HG03175 (cell line): ENCODE measurements at regions not wholly inside any gene's neighbourhood (a gene's known extent, or its start where the extent isn't known, plus 50 kb on each side); places are given as distances from the start of the nearest gene placed in this dataset.
"Not testable (repeated sequence)": the region's sequence is repeated elsewhere in the genome, so short reads cannot be mapped to it uniquely, and the experiment has no call there.

Experiments
- ATAC-seq: cut with Tn5 transposase; IDR thresholded peaks from one replicate; pipeline ENCODE4 v1.9.1; 2021; ENCODE audit warnings: mild to moderate bottlenecking, moderate library complexity; ENCODE audit not compliant: unreplicated experiment

DNA sequence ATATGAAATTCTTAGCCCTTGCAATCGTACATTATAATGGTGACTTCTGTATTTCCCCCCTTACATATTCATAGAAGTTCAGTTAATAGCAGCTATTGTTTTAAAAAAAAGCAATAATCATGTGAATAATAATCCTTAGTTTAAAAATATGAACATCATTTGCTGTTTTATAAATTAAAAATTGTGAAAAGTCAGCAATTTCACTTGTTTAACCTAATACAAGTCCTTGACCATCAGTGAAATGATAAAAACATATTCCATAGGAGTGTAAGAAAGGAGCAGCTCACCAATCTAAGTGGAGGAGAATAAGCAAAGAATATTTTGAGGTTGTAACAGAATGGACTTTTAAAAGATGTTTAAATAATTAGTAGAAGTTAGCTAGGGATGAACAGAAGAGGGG lies 650.2 kb downstream of the SUCLG1 start:
- ATAC-seq = no peak

DNA sequence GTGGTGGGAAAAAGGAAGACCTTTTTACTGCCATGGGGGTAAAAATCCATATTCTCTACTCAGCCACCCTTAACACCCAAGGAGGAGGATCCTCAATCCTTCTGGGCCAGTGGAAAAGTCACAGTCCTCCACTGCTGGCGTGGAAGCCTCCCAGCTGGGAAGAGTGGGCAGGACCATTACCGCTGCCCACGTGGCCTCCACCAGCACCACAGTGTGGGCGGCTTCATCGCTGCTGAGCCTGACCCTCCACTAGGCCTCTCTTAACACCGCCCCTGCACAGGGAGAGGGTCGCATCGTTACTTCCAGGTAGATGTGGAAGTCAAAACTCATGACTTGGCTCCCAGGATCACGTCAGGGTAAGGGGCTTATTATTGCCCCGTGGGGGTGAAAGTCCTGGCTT lies 656.5 kb downstream of the SUCLG1 start:
- ATAC-seq = no peak

DNA sequence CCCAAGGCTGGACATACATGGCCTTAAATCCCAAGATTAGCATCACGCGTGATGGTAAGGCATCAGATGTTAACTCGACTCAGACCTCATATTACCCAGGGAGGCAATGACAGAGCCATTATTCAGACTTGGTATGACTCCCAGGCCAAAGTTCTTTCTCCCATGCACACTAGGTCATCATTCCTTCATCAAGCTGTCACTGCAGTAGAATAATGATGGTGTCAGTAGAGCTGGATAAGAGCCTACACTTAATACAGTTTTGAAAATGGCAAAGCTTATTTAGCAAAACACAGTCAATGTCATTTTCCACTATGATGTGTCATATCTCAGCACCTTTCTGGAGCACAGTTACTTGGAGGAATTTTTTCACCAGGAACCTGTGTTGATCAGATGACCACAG lies 663.3 kb downstream of the SUCLG1 start:
- ATAC-seq = no peak

DNA sequence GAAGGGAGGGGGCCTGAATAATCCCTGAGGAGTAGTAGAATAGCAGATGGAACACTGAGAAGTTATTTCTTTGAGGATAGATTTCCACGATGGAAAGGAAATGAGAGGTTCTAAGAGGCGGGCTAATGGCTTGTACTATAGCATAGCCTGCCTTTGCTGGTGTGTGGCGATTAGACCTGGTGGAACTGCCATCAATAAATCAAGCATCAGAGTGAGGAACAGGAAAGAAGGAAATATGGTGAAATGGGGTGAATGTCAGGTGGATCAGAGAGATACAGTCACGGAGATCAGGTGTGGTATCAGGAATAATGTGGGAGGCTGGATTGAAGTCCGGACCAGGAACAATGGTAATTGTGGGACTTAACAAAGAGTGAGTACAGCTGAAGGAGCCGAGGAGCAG lies 668.6 kb downstream of the SUCLG1 start:
- ATAC-seq = not testable (repeated sequence)

DNA sequence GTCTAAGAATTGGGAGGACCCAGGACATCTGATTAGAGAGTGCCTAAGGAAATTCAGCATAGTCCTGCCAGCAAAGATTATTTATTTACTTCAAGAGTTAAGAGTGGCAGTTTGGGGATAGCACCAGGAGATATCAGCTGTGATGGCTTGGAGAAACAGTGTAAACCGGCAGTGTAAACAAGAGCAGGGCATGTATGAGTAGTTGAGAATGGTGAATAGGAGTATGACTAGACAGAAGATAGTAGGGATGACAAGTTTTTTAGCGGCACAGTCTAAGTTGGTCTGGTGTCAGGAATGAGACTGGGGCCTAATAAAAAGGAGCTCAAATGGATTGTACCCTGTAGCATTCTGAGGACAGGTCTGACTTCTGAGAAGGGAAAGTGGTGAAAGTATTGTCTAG lies 669.4 kb downstream of the SUCLG1 start:
- ATAC-seq = not testable (repeated sequence)

DNA sequence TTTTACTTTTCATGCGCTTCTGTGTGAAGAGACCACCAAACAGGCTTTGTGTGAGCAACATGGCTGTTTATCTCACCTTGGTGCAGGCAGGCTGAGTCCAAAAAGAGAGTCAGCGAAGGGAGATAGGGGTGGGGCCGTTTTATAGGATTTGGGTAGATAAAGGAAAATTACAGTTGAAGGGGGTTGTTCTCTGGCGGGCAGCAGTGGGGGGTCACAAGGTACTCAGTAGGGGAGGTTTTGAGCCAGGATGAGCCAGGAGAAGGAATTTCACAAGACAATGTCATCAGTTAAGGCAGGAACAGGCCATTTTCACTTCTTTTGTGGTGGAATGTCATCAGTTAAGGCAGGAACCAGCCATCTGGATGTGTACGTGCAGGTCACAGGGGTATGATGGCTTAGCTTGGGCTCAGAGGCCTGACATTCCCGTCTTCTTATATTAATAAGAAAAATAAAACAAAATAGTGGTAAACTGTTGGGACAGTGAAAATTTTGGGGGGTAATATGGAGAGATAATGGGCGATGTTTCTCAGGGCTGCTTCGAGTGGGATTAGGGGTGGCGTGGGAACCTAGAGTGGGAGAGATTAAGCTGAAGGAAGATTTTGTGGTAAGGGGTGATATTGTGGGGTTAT lies 670.0 kb downstream of the SUCLG1 start:
- not testable (repeated sequence) for ATAC-seq

DNA sequence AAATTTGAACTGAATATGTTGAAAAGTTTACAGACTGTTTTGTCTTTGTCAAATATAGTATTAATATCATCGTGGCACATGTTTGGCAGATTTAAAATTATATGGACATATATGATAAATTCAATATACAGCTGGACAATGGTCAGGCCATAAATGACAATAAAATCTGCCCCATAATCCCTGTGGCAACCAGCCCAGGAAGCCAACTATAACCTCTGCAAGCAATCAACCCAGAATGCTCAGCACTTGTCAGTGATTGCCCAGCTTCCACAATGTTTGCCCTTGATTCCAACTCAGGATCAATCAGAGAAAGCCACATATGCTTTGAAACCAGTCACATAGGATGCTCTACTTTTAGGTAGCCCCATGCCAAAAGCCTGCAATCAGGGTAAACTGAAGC lies 671.9 kb downstream of the SUCLG1 start:
- ATAC-seq = no peak

DNA sequence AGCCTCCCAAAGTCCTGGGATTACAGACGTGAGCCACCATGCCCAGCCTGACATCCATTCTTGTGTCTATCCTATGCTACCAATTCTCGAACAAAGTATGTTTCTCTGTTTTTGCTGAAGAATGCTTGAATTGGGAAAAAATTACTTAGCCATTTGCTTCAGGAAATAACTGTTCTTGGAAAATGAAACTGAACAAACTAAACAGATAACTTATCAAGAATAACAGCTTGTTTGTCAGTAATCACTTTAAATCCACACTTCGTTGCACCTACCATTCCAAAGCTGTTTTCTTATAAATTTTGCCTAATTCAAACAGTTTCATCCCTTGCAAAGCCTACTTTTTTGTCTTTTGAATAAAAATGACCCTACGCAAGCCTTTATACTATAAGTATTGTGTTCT lies 672.9 kb downstream of the SUCLG1 start:
- ATAC-seq = no peak

DNA sequence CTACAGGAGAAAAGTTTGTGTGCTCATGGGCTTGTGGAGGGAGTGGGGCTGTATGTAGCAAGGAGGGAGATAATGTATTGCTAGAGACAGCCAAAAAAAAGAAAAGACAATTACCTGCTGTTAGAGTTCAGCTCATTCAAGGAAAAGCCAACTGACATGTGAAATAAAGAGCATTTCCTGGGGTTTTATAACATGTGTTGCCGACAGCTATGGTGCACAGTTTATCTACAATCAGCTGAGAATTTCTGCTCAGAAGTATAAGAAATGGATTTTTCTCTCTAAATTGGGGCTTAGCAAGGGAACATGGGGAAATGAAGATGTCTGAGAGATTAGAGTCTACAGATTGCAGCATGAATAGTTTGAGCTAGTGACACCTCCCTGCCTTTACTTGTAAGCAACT lies 674.1 kb downstream of the SUCLG1 start:
- ATAC-seq = no peak

DNA sequence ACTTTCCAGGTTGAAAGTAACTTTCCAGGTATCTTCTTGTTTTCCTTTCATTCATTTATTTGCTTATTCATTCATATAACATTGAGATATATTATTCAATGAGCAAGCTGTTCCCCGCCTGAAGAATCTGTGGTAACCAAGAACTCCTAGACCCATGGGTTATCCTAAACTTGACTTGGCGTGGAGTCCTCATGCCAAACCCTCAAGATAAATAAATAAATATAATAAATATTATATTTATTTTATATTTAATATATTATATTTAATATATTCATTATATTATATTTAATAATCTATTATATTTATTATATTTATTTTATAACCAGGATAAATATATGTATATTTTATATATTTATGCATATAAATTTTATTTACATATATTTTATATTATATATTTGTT lies 674.8 kb downstream of the SUCLG1 start:
- no peak for ATAC-seq

DNA sequence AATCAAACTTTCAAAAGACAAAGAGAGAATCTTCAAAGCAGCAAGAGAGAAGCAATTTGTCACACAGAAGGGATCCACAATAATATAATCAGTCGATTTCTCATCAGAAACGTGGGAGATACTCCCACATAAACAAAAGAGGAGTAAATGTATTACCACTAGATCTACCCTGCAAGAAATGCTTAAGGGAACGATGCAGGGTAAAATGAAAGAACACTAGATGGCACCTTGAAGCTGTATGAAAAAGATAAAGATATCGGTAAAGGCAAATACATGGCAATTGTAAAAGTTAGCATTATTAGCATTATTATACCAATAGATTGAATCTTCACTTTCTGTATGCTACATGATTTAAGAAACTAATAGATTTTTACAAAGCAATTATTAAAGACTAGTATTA lies 677.0 kb downstream of the SUCLG1 start:
- ATAC-seq = no peak

DNA sequence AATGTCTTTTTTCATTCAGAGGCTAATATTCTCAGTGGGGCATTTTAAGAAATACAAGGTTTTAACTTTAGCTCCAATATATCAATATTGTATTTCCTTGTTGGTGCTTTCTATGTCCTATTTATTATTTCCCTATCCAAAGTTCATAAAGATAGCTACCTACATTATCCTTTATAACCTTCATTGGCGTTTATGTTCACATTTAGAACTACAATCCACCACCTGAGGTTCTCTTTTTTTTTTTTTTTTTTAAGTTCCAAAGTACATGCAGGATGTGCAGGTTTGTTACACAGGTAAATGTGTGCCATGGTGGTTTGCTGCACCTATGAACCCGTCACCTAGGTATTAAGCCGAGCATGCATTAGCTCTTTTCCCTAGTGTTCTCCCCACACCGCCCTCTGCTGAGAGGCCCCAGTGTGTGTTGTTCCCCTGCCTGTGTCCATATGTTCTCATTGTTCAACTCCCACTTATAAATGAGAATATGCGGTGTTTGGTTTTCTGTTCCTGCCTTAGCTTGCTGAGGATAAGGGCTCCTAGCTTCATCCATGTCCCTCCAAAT lies 694.6 kb downstream of the SUCLG1 start:
- no peak for ATAC-seq

DNA sequence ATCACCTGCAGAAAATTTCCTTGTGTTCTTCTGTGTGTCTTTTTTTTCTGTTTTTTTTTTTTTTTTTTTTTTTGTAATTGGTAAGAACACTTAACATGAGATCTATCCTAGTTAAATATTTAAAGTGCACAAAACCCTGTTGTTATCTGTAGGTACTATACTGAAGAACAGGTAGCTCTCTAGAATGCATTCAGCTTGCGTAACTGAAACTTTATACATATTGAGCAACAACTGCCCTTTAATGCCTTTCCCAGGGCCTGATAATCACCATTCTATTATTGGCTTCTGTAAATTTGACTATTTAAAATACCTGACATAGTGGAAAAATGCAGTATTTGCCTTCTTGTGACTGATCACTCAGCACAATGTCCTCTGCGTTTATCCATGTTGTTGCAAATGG lies 701.8 kb downstream of the SUCLG1 start:
- ATAC-seq = no peak

DNA sequence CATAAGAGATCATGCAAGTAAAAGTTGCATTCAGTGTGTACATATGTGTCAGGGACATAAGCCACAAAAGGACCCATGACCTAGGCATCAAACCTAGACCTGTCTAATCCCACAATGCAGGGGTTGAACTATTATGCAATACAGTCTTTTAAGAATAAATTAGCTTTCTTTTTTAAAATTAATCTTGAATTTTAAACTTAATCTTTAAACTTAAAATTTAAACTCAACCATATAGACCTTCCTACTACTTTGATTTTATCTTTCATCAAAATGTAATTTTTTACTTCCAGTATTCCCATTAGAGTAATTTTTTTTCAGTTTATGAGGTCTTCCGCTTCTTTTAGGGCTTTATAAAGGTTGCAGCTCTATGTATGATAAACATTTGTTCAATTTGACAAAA lies 702.9 kb downstream of the SUCLG1 start:
- no peak for ATAC-seq

DNA sequence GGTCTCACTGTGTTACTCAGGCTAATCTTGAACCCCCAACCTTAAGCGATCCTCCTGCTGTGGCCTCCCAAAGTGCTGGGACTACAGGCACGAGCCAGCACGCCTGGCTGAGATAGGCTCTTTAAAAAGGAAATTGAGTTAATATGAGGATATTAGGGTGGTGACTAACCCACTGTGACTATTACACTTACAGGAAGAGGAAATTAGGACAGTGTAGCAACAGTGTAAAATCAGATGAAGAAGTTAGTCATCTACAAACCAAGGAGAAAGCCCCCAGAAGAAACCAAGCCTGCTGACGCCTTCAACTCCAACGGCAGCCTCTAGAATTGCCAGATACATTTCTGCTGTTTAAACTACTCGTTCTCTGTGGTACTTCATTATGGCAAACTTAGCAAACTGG lies 711.9 kb downstream of the SUCLG1 start:
- no peak for ATAC-seq

DNA sequence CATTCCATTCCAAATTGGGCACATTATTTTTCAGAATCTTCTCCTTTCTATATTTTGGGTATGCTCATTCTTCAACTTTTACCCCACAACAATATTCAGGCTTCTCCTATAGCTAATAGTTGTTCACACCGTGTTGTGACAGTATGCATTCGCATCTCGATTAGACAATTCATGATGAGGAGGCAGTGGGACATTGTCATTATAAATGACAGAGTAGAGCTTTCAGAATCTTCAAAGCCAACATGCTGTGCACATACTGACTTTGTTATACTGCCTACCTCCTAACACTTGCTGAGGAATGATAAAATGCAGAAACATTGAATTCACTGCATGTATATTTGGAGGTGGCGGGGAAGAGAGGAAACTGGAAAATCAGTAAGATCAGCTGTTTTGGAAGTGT lies 714.2 kb downstream of the SUCLG1 start:
- ATAC-seq = no peak

DNA sequence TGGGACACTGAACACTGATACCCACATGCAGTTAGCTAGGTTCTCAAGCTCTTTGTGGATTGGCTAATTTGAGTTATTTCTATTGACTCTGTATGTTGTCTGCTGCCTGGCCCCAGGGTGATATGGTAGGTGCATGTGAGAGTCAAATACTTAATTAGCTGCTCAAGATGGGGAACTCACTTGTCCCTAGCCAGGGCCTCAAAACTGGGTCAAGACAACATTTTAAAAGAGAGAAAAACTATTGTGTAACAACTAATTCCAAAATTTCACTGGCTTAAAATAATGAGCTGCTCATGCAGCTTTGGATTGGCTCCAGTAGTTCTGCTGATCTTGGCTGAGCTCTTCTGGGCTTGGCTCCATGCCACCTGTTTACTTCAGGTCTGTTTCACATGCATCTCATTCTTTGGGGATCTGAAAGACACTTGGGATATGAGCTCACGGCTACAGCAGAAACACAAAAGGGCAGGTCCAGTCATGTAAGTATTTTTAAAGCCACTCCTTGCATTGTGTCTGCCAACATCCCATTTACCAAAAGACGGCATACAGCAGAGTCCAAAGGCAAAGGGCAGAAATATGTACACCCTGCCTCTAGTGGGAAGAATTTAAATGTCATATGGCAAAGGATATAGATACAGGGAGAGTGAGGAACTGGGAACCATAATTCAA lies 716.8 kb downstream of the SUCLG1 start:
- ATAC-seq = no peak

DNA sequence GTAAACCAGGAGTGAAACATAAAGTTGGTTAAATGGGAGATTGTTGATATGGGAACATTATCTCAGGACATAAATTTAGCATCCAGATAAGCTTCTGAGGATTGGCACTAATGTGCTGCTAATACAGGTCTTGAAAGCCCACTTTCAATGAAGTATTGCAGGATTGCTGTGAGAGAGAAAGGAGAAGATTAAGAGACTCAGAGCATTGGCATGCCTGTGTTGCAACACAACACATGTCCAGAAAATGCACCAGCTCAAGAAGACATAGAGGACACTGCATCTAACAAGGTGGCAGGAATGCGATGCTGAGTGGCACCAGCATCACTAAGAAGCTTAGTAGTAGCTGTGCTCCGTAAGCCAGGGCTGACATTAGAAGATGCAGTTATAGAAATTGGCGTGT lies 728.9 kb downstream of the SUCLG1 start:
- ATAC-seq = no peak

DNA sequence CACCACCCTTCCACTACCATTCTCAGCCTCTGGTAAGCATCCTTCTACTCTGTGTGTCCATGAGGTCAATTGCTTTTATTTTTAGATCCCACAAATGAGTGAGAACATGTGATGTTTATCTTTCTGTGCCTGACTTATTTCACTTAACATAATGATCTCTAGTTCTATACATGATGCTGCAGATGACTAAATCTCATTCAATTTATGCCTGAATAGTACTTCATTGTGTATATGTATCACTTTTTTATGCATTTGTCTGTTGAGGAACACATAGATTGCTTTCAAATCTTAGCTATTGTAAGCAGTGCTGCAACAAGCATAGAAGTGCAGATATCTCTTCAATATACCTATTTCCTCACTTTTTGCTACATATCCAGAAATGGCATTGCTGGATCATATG lies 733.3 kb downstream of the SUCLG1 start:
- no peak for ATAC-seq

DNA sequence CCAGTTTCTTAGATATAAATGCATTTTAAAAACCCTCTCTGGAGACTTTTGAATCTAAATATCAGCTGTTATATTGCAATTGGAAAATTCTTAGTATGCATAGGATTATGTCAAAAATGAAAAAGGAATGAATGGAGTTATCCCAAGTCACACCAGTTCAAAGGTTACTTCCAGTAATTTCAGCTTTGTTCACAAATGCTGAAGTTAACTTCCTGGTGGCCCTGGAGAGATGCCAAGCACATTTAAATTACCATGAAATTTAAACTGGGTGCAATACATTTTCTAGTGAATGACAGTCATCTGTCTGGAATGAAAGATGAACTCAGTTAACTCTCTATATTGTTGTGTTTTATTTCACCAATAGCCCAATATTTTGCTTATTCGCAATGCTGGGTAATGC lies 753.9 kb downstream of the SUCLG1 start:
- ATAC-seq = no peak

DNA sequence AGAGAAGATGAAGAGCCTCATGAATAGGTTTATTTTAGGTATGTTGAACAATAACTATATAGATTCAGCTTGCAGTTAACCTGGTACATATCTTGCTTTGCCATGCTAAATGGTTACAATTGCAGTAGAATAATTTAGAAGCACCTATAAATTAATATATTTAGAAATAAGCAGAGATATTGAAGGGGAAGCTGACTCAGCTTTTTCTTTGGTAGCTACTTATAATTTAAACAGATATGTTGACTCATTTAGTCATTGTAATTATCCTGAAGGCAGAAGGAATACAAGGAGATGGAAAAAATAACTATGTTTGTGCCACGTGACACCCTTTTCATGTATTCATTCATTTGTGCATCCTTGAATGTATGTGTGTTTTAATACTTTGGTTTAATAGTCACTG lies 755.5 kb downstream of the SUCLG1 start:
- no peak for ATAC-seq

DNA sequence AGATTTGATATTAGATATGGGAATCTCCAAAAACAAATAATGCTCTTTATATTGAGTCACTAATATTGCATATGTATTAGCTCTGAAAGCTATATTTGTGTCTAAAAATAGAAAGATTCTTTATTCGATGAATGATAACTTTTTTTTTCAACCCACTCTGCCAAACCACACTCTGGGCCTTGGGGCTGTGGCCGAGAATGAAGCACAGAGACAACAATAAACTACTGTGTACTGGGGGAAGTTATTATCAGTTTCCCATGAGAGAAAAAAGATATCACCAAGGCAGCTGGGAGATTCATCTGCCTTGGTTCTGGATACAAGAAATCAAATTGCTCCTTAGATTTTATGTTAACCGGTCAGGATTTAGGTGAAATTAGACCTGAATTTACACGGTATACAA lies 762.2 kb downstream of the SUCLG1 start:
- no peak for ATAC-seq

DNA sequence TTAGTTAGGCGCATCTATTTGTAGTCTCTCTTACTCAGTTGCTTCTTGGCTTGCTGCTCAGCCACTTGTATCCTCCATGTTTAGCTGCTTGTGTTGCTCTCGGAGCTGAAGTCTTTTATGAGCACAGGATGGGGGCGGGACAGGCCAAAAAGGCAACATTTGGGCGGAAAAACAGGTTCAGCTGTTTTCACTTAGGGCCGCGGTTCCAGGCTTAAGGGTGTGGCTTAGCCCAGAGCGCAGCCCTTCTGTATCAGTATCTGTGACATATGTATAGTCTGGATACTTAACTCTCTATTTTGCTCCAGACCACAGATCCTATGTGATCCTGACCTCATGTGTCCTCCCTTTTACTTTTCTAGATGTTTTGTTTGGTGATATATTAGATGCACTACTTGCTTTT lies 763.5 kb downstream of the SUCLG1 start:
- no peak for ATAC-seq
